ENCODE measurements at regions not wholly inside any gene's neighbourhood (a gene's known extent, or its start where the extent isn't known, plus 50 kb on each side); places are given as distances from the start of the nearest gene placed in this dataset.

GRCh38 chr1:98299861-98300260 lies 361.7 kb upstream of the SNX7 start:
- DNase-seq (ENCODE audit: low spot score): no peak
- ChIA-PET POLR2A (ENCODE audit: low non-redundant PET) (no interaction called here), CTCF (interaction anchor here (0.6 kb wide), 1 partner anchor 1682 kb away, joined by 3 read pairs; no protein-coding TSS in a partner anchor)
- no peak for TF ChIP-seq CTCF (conservative IDR thresholded peaks at IDR 0.05; ENCODE audit: low read depth)
- no peak overlapping the region for H3K27ac ChIP-seq

- POLR2A ChIA-PET (ENCODE audit: low non-redundant PET): no interaction called here
- no peak for DNase-seq (ENCODE audit: low spot score)
- no peak for TF ChIP-seq CTCF (conservative IDR thresholded peaks at IDR 0.05; ENCODE audit: low read depth)
- CTCF ChIA-PET: no interaction called here
- H3K27ac ChIP-seq: no peak overlapping the region
Measured at GRCh38 chr1:98299313-98299712, 362.2 kb upstream of the SNX7 start.

- CTCF ChIA-PET: interaction anchor here (0.5 kb wide), 1 partner anchor 208 kb away, joined by 4 read pairs; no protein-coding TSS in a partner anchor
Measured at GRCh38 chr1:98298319-98298718, 363.2 kb upstream of the SNX7 start.

GRCh38 chr1:98296681-98297080 lies 364.8 kb upstream of the SNX7 start:
- no peak for TF ChIP-seq CTCF (conservative IDR thresholded peaks at IDR 0.05; ENCODE audit: low read depth)
- no peak overlapping the region for H3K27ac ChIP-seq
- peak; percentile 26 for DNase-seq (ENCODE audit: low spot score)
- POLR2A ChIA-PET (ENCODE audit: low non-redundant PET): no interaction called here
- CTCF ChIA-PET: no interaction called here

More at GRCh38 chr1:98298319-98298718, 363.2 kb upstream of the SNX7 start:
- DNase-seq (ENCODE audit: low spot score): no peak
- H3K27ac ChIP-seq: no peak overlapping the region
- no peak for TF ChIP-seq CTCF (conservative IDR thresholded peaks at IDR 0.05; ENCODE audit: low read depth)
- POLR2A ChIA-PET (ENCODE audit: low non-redundant PET): no interaction called here

- no peak for TF ChIP-seq CTCF (conservative IDR thresholded peaks at IDR 0.05; ENCODE audit: low read depth)
- no peak overlapping the region for H3K27ac ChIP-seq
- ChIA-PET CTCF (no interaction called here), POLR2A (ENCODE audit: low non-redundant PET) (no interaction called here)
- DNase-seq (ENCODE audit: low spot score): no peak
Measured at GRCh38 chr1:98294127-98294526, 367.4 kb upstream of the SNX7 start.

- TF ChIP-seq CTCF (conservative IDR thresholded peaks at IDR 0.05; ENCODE audit: low read depth): no peak
Measured at GRCh38 chr1:98292994-98293393, 368.5 kb upstream of the SNX7 start.

GRCh38 chr1:98289311-98289710 lies 368.5 kb upstream of the DPYD start:
- DNase-seq (ENCODE audit: low spot score): no peak
- no peak overlapping the region for H3K27ac ChIP-seq
- CTCF ChIA-PET: no interaction called here
- no peak for TF ChIP-seq CTCF (conservative IDR thresholded peaks at IDR 0.05; ENCODE audit: low read depth)
- POLR2A ChIA-PET (ENCODE audit: low non-redundant PET): no interaction called here

More at GRCh38 chr1:98292994-98293393, 368.5 kb upstream of the SNX7 start:
- H3K27ac ChIP-seq: no peak overlapping the region
- CTCF ChIA-PET: no interaction called here
- POLR2A ChIA-PET (ENCODE audit: low non-redundant PET): no interaction called here
- no peak for DNase-seq (ENCODE audit: low spot score)

All from RWPE1 (cell line).